HUDEP-2 (cell line): ENCODE measurements at regions not wholly inside any gene's neighbourhood (a gene's known extent, or its start where the extent isn't known, plus 50 kb on each side); places are given as distances from the start of the nearest gene placed in this dataset.

Source experiments
- DNase-seq, 76 experiments: peaks; one replicate each; lab custom pipeline; 2025; ENCODE audit not compliant: unreplicated experiment in 76 of 76; lab: John Stamatoyannopoulos, UW

GRCh38 chr6:14250573-14250972 lies 133.0 kb downstream of the CD83 start:
- DNase-seq, result no peak

GRCh38 chr6:14252271-14252850 lies 134.8 kb downstream of the CD83 start:
- DNase-seq, result no peak

GRCh38 chr6:14254505-14254904 lies 136.9 kb downstream of the CD83 start:
- DNase-seq, result no peak

GRCh38 chr6:14255916-14256315 lies 138.3 kb downstream of the CD83 start:
- DNase-seq, result no peak

GRCh38 chr6:14258117-14258516 lies 140.5 kb downstream of the CD83 start:
- no peak for DNase-seq

- DNase-seq, result no peak
Observed at GRCh38 chr6:14258695-14259593, 141.4 kb downstream of the CD83 start.

- no peak for DNase-seq
Observed at GRCh38 chr6:14259594-14260152, 142.1 kb downstream of the CD83 start.

- no peak for DNase-seq
Observed at GRCh38 chr6:14260839-14261238, 143.3 kb downstream of the CD83 start.

GRCh38 chr6:14263881-14264424 lies 146.4 kb downstream of the CD83 start:
- no peak for DNase-seq

DNA sequence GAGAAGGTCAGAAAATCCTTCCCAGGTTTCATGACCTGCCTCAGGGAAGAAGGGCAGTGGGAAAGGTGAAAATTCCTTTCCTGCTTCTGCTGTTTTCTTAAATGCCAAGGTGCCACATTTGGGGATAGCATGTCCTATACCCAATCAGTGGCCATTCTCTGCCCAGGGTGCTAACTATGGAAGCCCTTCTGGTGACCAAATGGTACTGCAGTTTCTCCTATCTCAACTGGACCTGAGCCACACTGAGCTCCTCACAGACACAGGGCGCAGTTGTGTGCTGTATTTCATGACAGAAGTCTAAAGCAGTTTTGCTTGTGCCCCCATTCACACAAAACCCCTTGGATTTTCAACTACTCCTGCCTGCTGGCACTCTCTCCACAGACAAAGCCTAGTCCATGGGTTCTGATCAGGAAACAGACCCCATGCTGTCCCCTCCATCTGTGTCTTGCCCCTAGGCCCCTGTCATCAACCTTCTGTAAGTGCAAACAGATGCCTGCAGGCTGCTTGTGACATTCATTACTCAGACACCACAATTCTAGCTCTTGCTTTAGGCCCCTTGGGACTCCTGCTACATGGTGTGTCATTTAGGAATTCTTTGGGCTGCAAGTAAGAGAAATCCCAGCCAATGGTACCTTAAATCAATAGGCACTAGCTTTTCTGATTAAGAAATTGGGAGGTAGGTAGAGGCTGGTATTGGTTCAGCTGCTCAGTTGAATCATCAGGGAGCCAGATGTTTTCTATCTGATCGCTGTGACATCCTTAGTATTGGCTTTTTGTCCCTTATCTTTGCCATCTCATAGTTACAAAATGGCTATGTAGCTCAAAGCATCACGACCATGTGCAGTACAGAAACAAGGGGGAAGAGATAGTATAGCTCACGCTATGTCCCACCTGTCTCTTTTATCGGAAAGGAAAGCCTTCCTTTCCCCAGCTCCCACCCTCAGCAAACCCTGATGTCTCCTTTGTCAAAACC lies 147.8 kb downstream of the CD83 start:
- DNase-seq, result no peak

DNA sequence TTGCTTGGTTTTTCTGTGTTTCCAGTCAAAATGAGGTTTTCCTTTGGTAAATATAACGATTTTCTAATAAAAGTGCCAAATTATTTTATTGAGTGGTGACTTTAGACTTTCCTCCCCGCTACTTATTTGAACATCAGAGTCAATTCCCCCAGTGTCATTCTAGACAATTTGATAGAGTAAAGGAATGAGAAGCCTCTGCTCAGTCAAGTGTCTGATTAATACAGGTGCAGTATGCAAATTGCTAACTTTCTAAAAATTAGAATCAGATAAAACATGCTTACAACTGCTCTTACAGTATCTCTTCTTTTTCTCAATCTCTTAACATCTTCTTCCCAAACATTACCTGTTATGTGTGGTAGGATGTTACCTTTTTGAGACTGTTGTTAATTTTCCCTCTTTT lies 148.7 kb downstream of the CD83 start:
- DNase-seq, result no peak

DNA sequence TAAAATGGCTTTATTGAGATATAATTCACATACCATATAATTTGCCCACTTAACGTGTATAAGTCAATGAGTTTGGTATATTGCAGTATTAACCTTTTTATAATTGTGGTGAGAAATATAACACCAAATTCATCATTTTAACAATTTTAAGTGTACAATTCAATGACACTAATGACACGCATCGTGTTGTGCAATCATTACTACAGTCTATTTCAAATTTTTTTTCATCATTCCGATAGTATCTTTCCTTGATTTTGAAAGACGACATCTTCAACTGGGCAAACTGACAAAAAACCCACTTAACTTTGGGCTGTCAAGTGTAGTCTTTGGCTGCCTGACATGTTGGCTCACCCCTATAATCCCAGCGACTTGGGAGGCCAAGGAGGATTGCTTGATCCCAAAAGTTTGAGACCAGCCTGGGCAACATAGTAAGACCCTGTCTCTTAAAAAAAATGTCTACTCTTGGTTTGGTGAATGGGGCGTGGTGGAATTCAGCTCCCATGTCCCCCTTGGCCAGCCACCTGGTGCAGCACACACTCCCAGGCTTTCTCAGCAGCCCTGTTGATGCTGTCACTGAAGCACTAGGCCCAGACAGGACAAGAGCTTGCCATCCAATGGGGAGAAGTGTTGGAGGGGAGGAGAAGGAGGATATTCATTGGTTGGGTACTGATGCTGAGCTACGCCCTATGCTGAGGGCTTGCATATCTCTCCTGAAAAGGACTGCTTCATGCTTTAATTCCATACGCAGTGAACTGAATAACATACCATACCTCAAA lies 150.5 kb downstream of the CD83 start:
- DNase-seq, result no peak

- DNase-seq, result no peak
Observed at GRCh38 chr6:14269436-14269835, 151.9 kb downstream of the CD83 start.

- no peak for DNase-seq
Observed at GRCh38 chr6:14270142-14270893, 152.7 kb downstream of the CD83 start.

- DNase-seq, result peak in 1 of 76 experiments; percentile 16
Observed at GRCh38 chr6:14270925-14271788, 153.6 kb downstream of the CD83 start.

DNA sequence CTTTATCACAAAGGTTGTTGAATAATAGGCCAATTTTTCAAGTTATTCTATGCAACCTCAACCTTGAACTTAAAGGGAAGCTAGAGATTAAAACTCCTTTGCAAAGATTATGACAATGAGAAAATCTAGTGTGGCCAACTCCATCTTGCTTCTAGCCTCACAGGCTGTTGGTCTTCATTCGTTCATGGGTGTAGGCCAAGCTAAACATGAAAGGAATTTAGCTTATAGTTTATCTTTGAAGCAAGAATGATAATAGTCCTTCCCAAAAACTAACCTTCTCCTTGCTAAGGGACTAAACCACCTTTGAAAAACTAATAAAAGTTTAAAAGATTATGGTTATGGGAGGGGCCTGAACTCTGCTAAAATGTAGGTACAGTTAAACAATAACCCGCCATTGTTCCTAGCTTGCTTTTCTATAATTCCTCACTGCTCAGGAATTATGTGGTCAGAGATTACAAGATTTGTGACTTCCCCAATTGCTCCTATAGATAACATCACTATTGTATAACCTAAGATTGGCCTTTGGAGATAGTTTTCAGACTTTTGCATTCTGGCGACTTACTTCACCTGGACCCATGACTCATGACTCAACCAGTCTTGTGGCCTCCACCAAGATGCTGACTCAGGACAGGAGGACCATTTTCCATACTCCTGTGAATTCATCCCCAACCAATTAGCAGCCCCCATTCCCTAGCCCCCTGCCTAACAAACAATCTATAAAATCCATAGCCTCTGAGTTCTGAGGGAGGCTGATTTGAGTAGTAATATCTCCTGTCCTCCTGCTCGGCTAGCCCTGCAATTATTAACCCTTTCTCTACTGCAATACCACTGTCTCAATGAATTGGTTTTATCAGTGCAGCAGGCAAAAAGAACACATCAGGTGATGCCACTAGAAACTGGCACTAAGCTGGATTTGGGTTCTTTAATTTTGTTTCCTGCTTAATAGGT lies 154.5 kb downstream of the CD83 start:
- DNase-seq, result no peak

GRCh38 chr6:14272737-14273085 lies 155.1 kb downstream of the CD83 start:
- no peak for DNase-seq
